ENCODE measurements at regions not wholly inside any gene's neighbourhood (a gene's known extent, or its start where the extent isn't known, plus 50 kb on each side); places are given as distances from the start of the nearest gene placed in this dataset.

DNA sequence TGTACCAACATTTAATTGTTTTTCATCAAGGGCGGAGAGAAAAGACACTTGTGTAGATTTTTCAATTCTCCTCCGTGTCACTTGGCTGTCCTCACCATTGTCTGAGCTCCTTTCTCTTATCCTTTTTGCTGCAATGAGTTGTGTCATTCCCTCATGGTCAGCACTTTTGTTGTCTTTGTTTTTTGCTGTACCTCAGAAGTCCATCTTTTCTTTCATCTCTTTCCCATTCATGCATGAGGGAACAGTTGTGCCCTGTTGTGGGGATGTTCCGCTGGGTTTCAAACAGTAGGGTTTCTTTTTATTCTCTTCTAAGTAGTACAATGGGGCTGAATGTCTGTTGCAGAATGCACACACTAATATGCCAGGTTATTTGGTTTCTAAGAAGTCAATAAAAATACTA, 222.6 kb downstream of the TM9SF2 start:
- Histone ChIP-seq H3K4me1 (ENCODE audit: insufficient read depth, low read length) (no peaks in the 10 kb centered on the region), H3K36me3 (replicated peaks in 1 of 2; ENCODE audit: control insufficient read depth in 1 of 2, insufficient read depth in 2 of 2, low read length in 2 of 2) (no peaks in the 10 kb centered on the region), H3K27ac (ENCODE audit: extremely low read length, insufficient read depth, low read length) (no peak overlapping the region), H3K79me2 (ENCODE audit: insufficient read depth, low read length) (no peaks in the 10 kb centered on the region), H2AFZ (ENCODE audit: low read length) (no peak overlapping the region), H4K20me1 (ENCODE audit: insufficient read depth, low read length) (no peaks in the 10 kb centered on the region), H3K27me3 (ENCODE audit: control insufficient read depth in 1 of 2, insufficient read depth in 2 of 2, low read length in 2 of 2) (no peaks in the 10 kb centered on the region), H3K9me3 (ENCODE audit: low read length) (no peaks in the 10 kb centered on the region), H3K4me2 (ENCODE audit: low read depth, low read length) (no peak overlapping the region), H3K4me3 (replicated peaks in 1 of 3; ENCODE audit: insufficient read depth in 1 of 3, low read depth in 2 of 3, low read length in 3 of 3) (no peak overlapping the region), H3K9ac (ENCODE audit: insufficient read depth, low read depth, low read length) (no peak overlapping the region)
- POLR2A ChIA-PET: no interaction called here
- intact Hi-C loops (cut with micrococcal nuclease; ENCODE audit: unreplicated experiment) (no loop called here), in situ Hi-C loops (cut with HindIII; ENCODE audit: extremely low pct_ligation_motif_present, low pct_unique_long_range_greater_than_20kb) (no loop called here)
- DNase-seq (ENCODE audit: low spot score) (no peak), FAIRE-seq (no peak), ATAC-seq (no peak)
- 93% methylated on average over 3 of the region's 3 CpGs for WGBS (ENCODE audit: low lambda C conversion rate)
- CTCF ChIA-PET (ENCODE audit: low intra/inter-chr PET ratio, low total read pairs): no interaction called here
- no TSS peak for BruUV-seq (replicated peaks)
- TF ChIP-seq MAFK (conservative IDR thresholded peaks at IDR 0.05 in 1 of 2, IDR thresholded peaks at IDR 0.05 in 1 of 2; ENCODE audit: low read length in 2 of 2): peak; percentile 45 to 58; a peak in 3 of 4 replicates
- no peak for TF ChIP-seq ZNF354B (CRISPR knock-in tag; IDR thresholded peaks at IDR 0.05)
- TF ChIP-seq ZC3H13 (CRISPR knock-in tag; IDR thresholded peaks at IDR 0.05): no peak
- no peak for TF ChIP-seq ZNF766 (CRISPR knock-in tag; IDR thresholded peaks at IDR 0.05; ENCODE audit: borderline replicate concordance)
- peak; percentile 41; the same call in 1 of the 2 replicates for TF ChIP-seq MAFF (IDR thresholded peaks at IDR 0.05; ENCODE audit: low read depth, low read length)
- no peak for TF ChIP-seq ZKSCAN1 (IDR thresholded peaks at IDR 0.05; ENCODE audit: low read length)

DNA sequence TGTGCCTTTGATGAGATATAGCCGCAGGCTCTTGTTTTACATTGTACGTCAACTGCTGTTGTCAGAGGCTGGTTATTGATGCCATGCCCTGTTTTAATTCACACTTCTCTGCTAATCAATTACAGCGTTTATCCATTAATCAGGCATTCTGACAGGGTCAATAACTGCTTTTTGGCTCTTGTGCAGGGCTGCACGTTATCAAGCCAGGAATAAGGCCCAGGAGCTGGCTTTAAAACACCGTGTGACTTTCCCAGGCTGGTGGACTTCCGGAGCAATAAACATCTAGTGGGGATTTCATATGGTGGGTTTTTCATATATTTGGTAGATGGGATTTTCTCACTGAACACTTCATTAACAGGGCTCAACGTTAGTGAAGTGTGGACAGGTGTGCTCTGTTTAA, 221.7 kb downstream of the TM9SF2 start:
- DNase-seq (ENCODE audit: low spot score): no peak
- no peak for FAIRE-seq
- no peaks in the 10 kb centered on the region for H3K27me3 ChIP-seq (ENCODE audit: control insufficient read depth in 1 of 2, insufficient read depth in 2 of 2, low read length in 2 of 2)
- BruUV-seq (replicated peaks): no TSS peak
- no peak overlapping the region for H3K4me3 ChIP-seq (replicated peaks in 1 of 3; ENCODE audit: insufficient read depth in 1 of 3, low read depth in 2 of 3, low read length in 3 of 3)
- ATAC-seq: no peak
- no peak overlapping the region for H2AFZ ChIP-seq (ENCODE audit: low read length)
- 88% methylated on average over 7 of the region's 7 CpGs for WGBS (ENCODE audit: low lambda C conversion rate)
- no peaks in the 10 kb centered on the region for H4K20me1 ChIP-seq (ENCODE audit: insufficient read depth, low read length)
- H3K9me3 ChIP-seq (ENCODE audit: low read length): no peaks in the 10 kb centered on the region
- intact Hi-C loops (cut with micrococcal nuclease; ENCODE audit: unreplicated experiment): no loop called here
- no peaks in the 10 kb centered on the region for H3K36me3 ChIP-seq (replicated peaks in 1 of 2; ENCODE audit: control insufficient read depth in 1 of 2, insufficient read depth in 2 of 2, low read length in 2 of 2)
- H3K9ac ChIP-seq (ENCODE audit: insufficient read depth, low read depth, low read length): no peak overlapping the region
- no peaks in the 10 kb centered on the region for H3K79me2 ChIP-seq (ENCODE audit: insufficient read depth, low read length)
- no peak overlapping the region for H3K4me2 ChIP-seq (ENCODE audit: low read depth, low read length)
- ChIA-PET CTCF (ENCODE audit: low intra/inter-chr PET ratio, low total read pairs) (no interaction called here), POLR2A (no interaction called here)
- in situ Hi-C loops (cut with HindIII; ENCODE audit: extremely low pct_ligation_motif_present, low pct_unique_long_range_greater_than_20kb): no loop called here
- H3K4me1 ChIP-seq (ENCODE audit: insufficient read depth, low read length): no peaks in the 10 kb centered on the region
- H3K27ac ChIP-seq (ENCODE audit: extremely low read length, insufficient read depth, low read length): no peak overlapping the region
- TF ChIP-seq THYN1 (CRISPR knock-in tag; IDR thresholded peaks at IDR 0.05; ENCODE audit: borderline replicate concordance, low read depth) (no peak), PTBP1 (IDR thresholded peaks at IDR 0.05; ENCODE audit: low read depth, low read length, poor library complexity, severe bottlenecking) (no peak), ZFAT (CRISPR knock-in tag; conservative IDR thresholded peaks at IDR 0.05) (no peak)
- TF ChIP-seq, protein P1, sequence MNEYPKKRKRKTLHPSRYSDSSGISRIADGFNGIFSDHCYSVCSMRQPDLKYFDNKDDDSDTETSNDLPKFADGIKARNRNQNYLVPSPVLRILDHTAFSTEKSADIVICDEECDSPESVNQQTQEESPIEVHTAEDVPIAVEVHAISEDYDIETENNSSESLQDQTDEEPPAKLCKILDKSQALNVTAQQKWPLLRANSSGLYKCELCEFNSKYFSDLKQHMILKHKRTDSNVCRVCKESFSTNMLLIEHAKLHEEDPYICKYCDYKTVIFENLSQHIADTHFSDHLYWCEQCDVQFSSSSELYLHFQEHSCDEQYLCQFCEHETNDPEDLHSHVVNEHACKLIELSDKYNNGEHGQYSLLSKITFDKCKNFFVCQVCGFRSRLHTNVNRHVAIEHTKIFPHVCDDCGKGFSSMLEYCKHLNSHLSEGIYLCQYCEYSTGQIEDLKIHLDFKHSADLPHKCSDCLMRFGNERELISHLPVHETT (CRISPR knock-in tag; conservative IDR thresholded peaks at IDR 0.05): no peak
- TF ChIP-seq, protein P2, sequence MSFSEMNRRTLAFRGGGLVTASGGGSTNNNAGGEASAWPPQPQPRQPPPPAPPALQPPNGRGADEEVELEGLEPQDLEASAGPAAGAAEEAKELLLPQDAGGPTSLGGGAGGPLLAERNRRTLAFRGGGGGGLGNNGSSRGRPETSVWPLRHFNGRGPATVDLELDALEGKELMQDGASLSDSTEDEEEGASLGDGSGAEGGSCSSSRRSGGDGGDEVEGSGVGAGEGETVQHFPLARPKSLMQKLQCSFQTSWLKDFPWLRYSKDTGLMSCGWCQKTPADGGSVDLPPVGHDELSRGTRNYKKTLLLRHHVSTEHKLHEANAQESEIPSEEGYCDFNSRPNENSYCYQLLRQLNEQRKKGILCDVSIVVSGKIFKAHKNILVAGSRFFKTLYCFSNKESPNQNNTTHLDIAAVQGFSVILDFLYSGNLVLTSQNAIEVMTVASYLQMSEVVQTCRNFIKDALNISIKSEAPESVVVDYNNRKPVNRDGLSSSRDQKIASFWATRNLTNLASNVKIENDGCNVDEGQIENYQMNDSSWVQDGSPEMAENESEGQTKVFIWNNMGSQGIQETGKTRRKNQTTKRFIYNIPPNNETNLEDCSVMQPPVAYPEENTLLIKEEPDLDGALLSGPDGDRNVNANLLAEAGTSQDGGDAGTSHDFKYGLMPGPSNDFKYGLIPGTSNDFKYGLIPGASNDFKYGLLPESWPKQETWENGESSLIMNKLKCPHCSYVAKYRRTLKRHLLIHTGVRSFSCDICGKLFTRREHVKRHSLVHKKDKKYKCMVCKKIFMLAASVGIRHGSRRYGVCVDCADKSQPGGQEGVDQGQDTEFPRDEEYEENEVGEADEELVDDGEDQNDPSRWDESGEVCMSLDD (CRISPR knock-in tag; IDR thresholded peaks at IDR 0.05; ENCODE audit: borderline replicate concordance): no peak
- TF ChIP-seq, protein P3, sequence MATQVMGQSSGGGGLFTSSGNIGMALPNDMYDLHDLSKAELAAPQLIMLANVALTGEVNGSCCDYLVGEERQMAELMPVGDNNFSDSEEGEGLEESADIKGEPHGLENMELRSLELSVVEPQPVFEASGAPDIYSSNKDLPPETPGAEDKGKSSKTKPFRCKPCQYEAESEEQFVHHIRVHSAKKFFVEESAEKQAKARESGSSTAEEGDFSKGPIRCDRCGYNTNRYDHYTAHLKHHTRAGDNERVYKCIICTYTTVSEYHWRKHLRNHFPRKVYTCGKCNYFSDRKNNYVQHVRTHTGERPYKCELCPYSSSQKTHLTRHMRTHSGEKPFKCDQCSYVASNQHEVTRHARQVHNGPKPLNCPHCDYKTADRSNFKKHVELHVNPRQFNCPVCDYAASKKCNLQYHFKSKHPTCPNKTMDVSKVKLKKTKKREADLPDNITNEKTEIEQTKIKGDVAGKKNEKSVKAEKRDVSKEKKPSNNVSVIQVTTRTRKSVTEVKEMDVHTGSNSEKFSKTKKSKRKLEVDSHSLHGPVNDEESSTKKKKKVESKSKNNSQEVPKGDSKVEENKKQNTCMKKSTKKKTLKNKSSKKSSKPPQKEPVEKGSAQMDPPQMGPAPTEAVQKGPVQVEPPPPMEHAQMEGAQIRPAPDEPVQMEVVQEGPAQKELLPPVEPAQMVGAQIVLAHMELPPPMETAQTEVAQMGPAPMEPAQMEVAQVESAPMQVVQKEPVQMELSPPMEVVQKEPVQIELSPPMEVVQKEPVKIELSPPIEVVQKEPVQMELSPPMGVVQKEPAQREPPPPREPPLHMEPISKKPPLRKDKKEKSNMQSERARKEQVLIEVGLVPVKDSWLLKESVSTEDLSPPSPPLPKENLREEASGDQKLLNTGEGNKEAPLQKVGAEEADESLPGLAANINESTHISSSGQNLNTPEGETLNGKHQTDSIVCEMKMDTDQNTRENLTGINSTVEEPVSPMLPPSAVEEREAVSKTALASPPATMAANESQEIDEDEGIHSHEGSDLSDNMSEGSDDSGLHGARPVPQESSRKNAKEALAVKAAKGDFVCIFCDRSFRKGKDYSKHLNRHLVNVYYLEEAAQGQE (IDR thresholded peaks at IDR 0.05; ENCODE audit: borderline replicate concordance in 1 of 2, low read depth in 1 of 2, low read length in 2 of 2): no peak
